HEK293 (cell line): ENCODE measurements at regions not wholly inside any gene's neighbourhood (a gene's known extent, or its start where the extent isn't known, plus 50 kb on each side); places are given as distances from the start of the nearest gene placed in this dataset.

Source experiments
- ZBTB7A ChIP-seq: fragments of 450-650 bp; formaldehyde crosslinking; IDR thresholded peaks from 2 replicates; pipeline ENCODE4 v1.5.1; 2016; ENCODE audit warnings: low read depth, missing biosample characterization, missing genetic modification characterization
- ZFP37 ChIP-seq: fragments of 450-650 bp; formaldehyde crosslinking; IDR thresholded peaks from 2 replicates; pipeline ENCODE4 v1.5.1; 2016; ENCODE audit warnings: missing biosample characterization, missing genetic modification characterization
- ZNF138 ChIP-seq: fragments of 450-650 bp; formaldehyde crosslinking; IDR thresholded peaks from 2 replicates; pipeline ENCODE4 v1.5.1; 2016; ENCODE audit warnings: missing biosample characterization, missing genetic modification characterization, borderline replicate concordance
- ZNF366 ChIP-seq: fragments of 450-650 bp; formaldehyde crosslinking; conservative IDR thresholded peaks from 2 replicates; pipeline ENCODE4 v1.5.1; 2016; ENCODE audit warnings: missing biosample characterization, missing genetic modification characterization
- ZNF776 ChIP-seq: fragments of 450-650 bp; formaldehyde crosslinking; IDR thresholded peaks from 2 replicates; pipeline ENCODE4 v1.5.0; 2017; ENCODE audit warnings: missing biosample characterization, missing genetic modification characterization, borderline replicate concordance
- TF ChIP-seq, protein P1 (sequence below): fragments of 450-650 bp; formaldehyde crosslinking; IDR thresholded peaks from 2 replicates; pipeline ENCODE4 v1.5.1; 2016; ENCODE audit warnings: missing biosample characterization, missing genetic modification characterization
- TF ChIP-seq, protein P2 (sequence below): fragments of 450-650 bp; formaldehyde crosslinking; IDR thresholded peaks from 2 replicates; pipeline ENCODE4 v1.5.1; 2016; ENCODE audit warnings: missing biosample characterization, missing genetic modification characterization, borderline replicate concordance
- TF ChIP-seq, protein P3 (sequence below): sonication (generic); formaldehyde crosslinking; IDR thresholded peaks from 2 replicates; pipeline ENCODE4 v1.8.1; 2022; ENCODE audit warnings: mild to moderate bottlenecking, moderate library complexity, missing genetic modification reagents

DNA sequence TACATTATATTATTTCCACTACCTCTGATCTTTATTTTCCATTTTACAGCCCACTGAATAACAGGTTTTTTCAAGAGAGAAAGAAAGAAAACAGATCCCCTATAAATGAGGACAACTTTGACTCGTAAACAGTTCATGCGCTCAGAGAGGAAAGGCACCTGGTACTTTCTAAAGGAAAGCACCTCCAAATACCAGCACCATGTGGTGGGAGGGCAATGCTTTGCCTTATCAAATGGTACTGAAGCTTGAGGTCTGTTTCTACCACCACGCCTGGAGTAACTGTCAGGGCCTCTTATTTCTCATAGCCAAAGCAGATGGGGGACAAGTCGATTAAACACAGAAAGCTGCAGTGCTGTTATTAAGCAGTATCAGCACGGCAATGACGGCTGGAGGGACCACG, 510.3 kb upstream of the ZFHX3 start:
- TF ChIP-seq, protein P1, sequence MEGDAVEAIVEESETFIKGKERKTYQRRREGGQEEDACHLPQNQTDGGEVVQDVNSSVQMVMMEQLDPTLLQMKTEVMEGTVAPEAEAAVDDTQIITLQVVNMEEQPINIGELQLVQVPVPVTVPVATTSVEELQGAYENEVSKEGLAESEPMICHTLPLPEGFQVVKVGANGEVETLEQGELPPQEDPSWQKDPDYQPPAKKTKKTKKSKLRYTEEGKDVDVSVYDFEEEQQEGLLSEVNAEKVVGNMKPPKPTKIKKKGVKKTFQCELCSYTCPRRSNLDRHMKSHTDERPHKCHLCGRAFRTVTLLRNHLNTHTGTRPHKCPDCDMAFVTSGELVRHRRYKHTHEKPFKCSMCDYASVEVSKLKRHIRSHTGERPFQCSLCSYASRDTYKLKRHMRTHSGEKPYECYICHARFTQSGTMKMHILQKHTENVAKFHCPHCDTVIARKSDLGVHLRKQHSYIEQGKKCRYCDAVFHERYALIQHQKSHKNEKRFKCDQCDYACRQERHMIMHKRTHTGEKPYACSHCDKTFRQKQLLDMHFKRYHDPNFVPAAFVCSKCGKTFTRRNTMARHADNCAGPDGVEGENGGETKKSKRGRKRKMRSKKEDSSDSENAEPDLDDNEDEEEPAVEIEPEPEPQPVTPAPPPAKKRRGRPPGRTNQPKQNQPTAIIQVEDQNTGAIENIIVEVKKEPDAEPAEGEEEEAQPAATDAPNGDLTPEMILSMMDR, result no peak
- TF ChIP-seq, protein P2, sequence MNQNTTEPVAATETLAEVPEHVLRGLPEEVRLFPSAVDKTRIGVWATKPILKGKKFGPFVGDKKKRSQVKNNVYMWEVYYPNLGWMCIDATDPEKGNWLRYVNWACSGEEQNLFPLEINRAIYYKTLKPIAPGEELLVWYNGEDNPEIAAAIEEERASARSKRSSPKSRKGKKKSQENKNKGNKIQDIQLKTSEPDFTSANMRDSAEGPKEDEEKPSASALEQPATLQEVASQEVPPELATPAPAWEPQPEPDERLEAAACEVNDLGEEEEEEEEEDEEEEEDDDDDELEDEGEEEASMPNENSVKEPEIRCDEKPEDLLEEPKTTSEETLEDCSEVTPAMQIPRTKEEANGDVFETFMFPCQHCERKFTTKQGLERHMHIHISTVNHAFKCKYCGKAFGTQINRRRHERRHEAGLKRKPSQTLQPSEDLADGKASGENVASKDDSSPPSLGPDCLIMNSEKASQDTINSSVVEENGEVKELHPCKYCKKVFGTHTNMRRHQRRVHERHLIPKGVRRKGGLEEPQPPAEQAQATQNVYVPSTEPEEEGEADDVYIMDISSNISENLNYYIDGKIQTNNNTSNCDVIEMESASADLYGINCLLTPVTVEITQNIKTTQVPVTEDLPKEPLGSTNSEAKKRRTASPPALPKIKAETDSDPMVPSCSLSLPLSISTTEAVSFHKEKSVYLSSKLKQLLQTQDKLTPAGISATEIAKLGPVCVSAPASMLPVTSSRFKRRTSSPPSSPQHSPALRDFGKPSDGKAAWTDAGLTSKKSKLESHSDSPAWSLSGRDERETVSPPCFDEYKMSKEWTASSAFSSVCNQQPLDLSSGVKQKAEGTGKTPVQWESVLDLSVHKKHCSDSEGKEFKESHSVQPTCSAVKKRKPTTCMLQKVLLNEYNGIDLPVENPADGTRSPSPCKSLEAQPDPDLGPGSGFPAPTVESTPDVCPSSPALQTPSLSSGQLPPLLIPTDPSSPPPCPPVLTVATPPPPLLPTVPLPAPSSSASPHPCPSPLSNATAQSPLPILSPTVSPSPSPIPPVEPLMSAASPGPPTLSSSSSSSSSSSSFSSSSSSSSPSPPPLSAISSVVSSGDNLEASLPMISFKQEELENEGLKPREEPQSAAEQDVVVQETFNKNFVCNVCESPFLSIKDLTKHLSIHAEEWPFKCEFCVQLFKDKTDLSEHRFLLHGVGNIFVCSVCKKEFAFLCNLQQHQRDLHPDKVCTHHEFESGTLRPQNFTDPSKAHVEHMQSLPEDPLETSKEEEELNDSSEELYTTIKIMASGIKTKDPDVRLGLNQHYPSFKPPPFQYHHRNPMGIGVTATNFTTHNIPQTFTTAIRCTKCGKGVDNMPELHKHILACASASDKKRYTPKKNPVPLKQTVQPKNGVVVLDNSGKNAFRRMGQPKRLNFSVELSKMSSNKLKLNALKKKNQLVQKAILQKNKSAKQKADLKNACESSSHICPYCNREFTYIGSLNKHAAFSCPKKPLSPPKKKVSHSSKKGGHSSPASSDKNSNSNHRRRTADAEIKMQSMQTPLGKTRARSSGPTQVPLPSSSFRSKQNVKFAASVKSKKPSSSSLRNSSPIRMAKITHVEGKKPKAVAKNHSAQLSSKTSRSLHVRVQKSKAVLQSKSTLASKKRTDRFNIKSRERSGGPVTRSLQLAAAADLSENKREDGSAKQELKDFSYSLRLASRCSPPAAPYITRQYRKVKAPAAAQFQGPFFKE (tag by site-specific recombination), result no peak
- no peak for TF ChIP-seq ZNF776 (tag by site-specific recombination)
- TF ChIP-seq ZFP37 (tag by site-specific recombination), result no peak
- TF ChIP-seq, protein P3, sequence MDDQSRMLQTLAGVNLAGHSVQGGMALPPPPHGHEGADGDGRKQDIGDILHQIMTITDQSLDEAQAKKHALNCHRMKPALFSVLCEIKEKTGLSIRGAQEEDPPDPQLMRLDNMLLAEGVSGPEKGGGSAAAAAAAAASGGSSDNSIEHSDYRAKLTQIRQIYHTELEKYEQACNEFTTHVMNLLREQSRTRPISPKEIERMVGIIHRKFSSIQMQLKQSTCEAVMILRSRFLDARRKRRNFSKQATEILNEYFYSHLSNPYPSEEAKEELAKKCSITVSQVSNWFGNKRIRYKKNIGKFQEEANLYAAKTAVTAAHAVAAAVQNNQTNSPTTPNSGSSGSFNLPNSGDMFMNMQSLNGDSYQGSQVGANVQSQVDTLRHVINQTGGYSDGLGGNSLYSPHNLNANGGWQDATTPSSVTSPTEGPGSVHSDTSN (CRISPR knock-in tag), result no peak
- TF ChIP-seq ZBTB7A (tag by site-specific recombination), result no peak
- no peak for TF ChIP-seq ZNF366 (tag by site-specific recombination)
- no peak for TF ChIP-seq ZNF138 (tag by site-specific recombination)
